Coronary artery (tissue), 2 donors: ENCODE measurements at regions not wholly inside any gene's neighbourhood (a gene's known extent, or its start where the extent isn't known, plus 50 kb on each side); places are given as distances from the start of the nearest gene placed in this dataset.

Source experiments
- DNase-seq: peaks from one replicate; pipeline ENCODE4 v3.0.0-alpha.2; 2017; ENCODE audit warnings: low spot score
- H3K27ac ChIP-seq, 2 donors: fragments of 200-600 bp; sonication (generic); one replicate each; pipeline ENCODE4 v1.5.1; 2016 to 2019
- H3K4me3 ChIP-seq: fragments of 200-600 bp; sonication (generic); 2 replicates; pipeline ENCODE4 v1.5.1; 2016; ENCODE audit warnings: mild to moderate bottlenecking, moderate library complexity
- CTCF ChIP-seq: fragments of 200-600 bp; sonication (generic); IDR thresholded peaks from one replicate; pipeline ENCODE4 v1.5.1; 2019; ENCODE audit warnings: antibody characterized with exemption

- H3K4me3 ChIP-seq, result no peak overlapping the region
- H3K27ac ChIP-seq, result no peak overlapping the region
- DNase-seq, result no peak
- no peak for TF ChIP-seq CTCF
Observed at GRCh38 chr5:158178535-158178934, 319.6 kb upstream of the CLINT1 start.

GRCh38 chr5:158177146-158177545 lies 318.2 kb upstream of the CLINT1 start:
- no peak overlapping the region for H3K4me3 ChIP-seq
- no peak overlapping the region for H3K27ac ChIP-seq
- TF ChIP-seq CTCF, result no peak
- DNase-seq, result no peak

GRCh38 chr5:158175934-158176481 lies 317.1 kb upstream of the CLINT1 start:
- DNase-seq, result no peak
- Histone ChIP-seq H3K27ac (peak overlapping the region in 1 of 2 donors; percentile 33), H3K4me3 (no peak overlapping the region)
- TF ChIP-seq CTCF, result no peak

GRCh38 chr5:158174918-158175851 lies 316.2 kb upstream of the CLINT1 start:
- no peak for DNase-seq
- peak overlapping the region in 1 of 2 donors; percentile 33 for H3K27ac ChIP-seq

GRCh38 chr5:158174026-158174425 lies 315.1 kb upstream of the CLINT1 start:
- TF ChIP-seq CTCF, result no peak
- no peak overlapping the region for H3K4me3 ChIP-seq

More at GRCh38 chr5:158174918-158175851, 316.2 kb upstream of the CLINT1 start:
- no peak overlapping the region for H3K4me3 ChIP-seq
- peak; percentile 79 for TF ChIP-seq CTCF

GRCh38 chr5:158172005-158172404 lies 313.1 kb upstream of the CLINT1 start:
- TF ChIP-seq CTCF, result no peak
- no peak for DNase-seq
- H3K4me3 ChIP-seq, result no peak overlapping the region
- no peak overlapping the region for H3K27ac ChIP-seq

More at GRCh38 chr5:158174026-158174425, 315.1 kb upstream of the CLINT1 start:
- no peak overlapping the region for H3K27ac ChIP-seq
- no peak for DNase-seq

- DNase-seq, result no peak
- no peak for TF ChIP-seq CTCF
- H3K4me3 ChIP-seq, result no peak overlapping the region
- no peak overlapping the region for H3K27ac ChIP-seq
Observed at GRCh38 chr5:158170534-158170933, 311.6 kb upstream of the CLINT1 start.
